H9 (cell line): ENCODE measurements at regions not wholly inside any gene's neighbourhood (a gene's known extent, or its start where the extent isn't known, plus 50 kb on each side); places are given as distances from the start of the nearest gene placed in this dataset.

Experiments used
- DNase-seq: peaks from one replicate; pipeline ENCODE4 v3.0.0-alpha.2; 2017
- H2AFZ ChIP-seq: one replicate; pipeline ENCODE4 v1.6.1; 2013; ENCODE audit warnings: mild to moderate bottlenecking, low read length, control low read depth, moderate library complexity
- H2AK5ac ChIP-seq: 2 replicates; pipeline ENCODE4 v1.6.1; 2013; ENCODE audit warnings: low read length, control low read depth, mixed read lengths; ENCODE audit not compliant: insufficient read length
- H2BK120ac ChIP-seq: one replicate; pipeline ENCODE4 v1.6.1; 2013; ENCODE audit warnings: low read depth, mild to moderate bottlenecking, low read length, control low read depth, inconsistent platforms; ENCODE audit not compliant: poor library complexity, severe bottlenecking
- H2BK12ac ChIP-seq: 2 replicates; pipeline ENCODE4 v1.6.1; 2013; ENCODE audit warnings: low read length, control low read depth, mixed read lengths, low read depth; ENCODE audit not compliant: insufficient read length
- H2BK15ac ChIP-seq: 2 replicates; pipeline ENCODE4 v1.6.1; 2013; ENCODE audit warnings: low read depth, low read length, control low read depth
- H2BK20ac ChIP-seq: one replicate; pipeline ENCODE4 v1.6.1; 2013; ENCODE audit warnings: low read depth, mild to moderate bottlenecking, low read length, control low read depth, inconsistent platforms; ENCODE audit not compliant: poor library complexity, severe bottlenecking
- H2BK5ac ChIP-seq: 2 replicates; pipeline ENCODE4 v1.6.1; 2013; ENCODE audit warnings: low read length, control low read depth, mixed read lengths; ENCODE audit not compliant: insufficient read length
- H3K14ac ChIP-seq: 2 replicates; pipeline ENCODE4 v1.6.1; 2013; ENCODE audit warnings: low read length, control low read depth; ENCODE audit not compliant: insufficient read depth
- H3K18ac ChIP-seq: 2 replicates; pipeline ENCODE4 v1.6.1; 2013; ENCODE audit warnings: low read depth, mild to moderate bottlenecking, mixed read lengths, low read length, control low read depth; ENCODE audit not compliant: insufficient read length
- H3K23ac ChIP-seq: 2 replicates; pipeline ENCODE4 v1.6.1; 2013; ENCODE audit warnings: low read length, control low read depth, mixed read lengths, low read depth; ENCODE audit not compliant: insufficient read length
- H3K23me2 ChIP-seq: 2 replicates; pipeline ENCODE4 v1.6.1; 2013; ENCODE audit warnings: low read depth, mild to moderate bottlenecking, mixed read lengths, low read length, control low read depth; ENCODE audit not compliant: insufficient read length, poor library complexity, severe bottlenecking
- H3K27ac ChIP-seq: 2 replicates; pipeline ENCODE4 v1.5.1; 2013; ENCODE audit warnings: low read length, control low read depth, mixed read lengths, low read depth; ENCODE audit not compliant: insufficient read length
- H3K27me3 ChIP-seq: 2 replicates; pipeline ENCODE4 v1.6.1; 2013; ENCODE audit warnings: low read length, control low read depth, inconsistent platforms; ENCODE audit not compliant: insufficient read depth
- H3K4ac ChIP-seq: 2 replicates; pipeline ENCODE4 v1.6.1; 2013; ENCODE audit warnings: low read depth, mild to moderate bottlenecking, control low read depth, inconsistent platforms, low read length, moderate library complexity
- H3K4me1 ChIP-seq: 2 replicates; pipeline ENCODE4 v1.6.1; 2013; ENCODE audit warnings: low read length, control low read depth, inconsistent platforms; ENCODE audit not compliant: insufficient read depth
- H3K4me2 ChIP-seq: 2 replicates; pipeline ENCODE4 v1.6.1; 2013; ENCODE audit warnings: low read length, control low read depth, mixed read lengths; ENCODE audit not compliant: insufficient read length, insufficient read depth
- H3K56ac ChIP-seq: 2 replicates; pipeline ENCODE4 v1.6.1; 2013; ENCODE audit warnings: low read depth, mild to moderate bottlenecking, mixed read lengths, low read length, control low read depth; ENCODE audit not compliant: insufficient read length
- H3K79me1 ChIP-seq: 2 replicates; pipeline ENCODE4 v1.6.1; 2013; ENCODE audit warnings: low read depth, mild to moderate bottlenecking, moderate library complexity, low read length, control low read depth, inconsistent platforms; ENCODE audit not compliant: insufficient read depth, poor library complexity, severe bottlenecking
- H3K79me2 ChIP-seq: 2 replicates; pipeline ENCODE4 v1.6.1; 2013; ENCODE audit warnings: low read length, control low read depth, inconsistent platforms; ENCODE audit not compliant: insufficient read depth
- H3K9ac ChIP-seq: 2 replicates; pipeline ENCODE4 v1.6.1; 2013; ENCODE audit warnings: low read length, control low read depth, mixed read lengths; ENCODE audit not compliant: insufficient read length; ENCODE audit errors: extremely low read depth
- H3K9me3 ChIP-seq: one replicate; pipeline ENCODE4 v1.6.1; 2013; ENCODE audit warnings: low read depth, low read length, inconsistent platforms; ENCODE audit not compliant: control insufficient read depth
- H3T11ph ChIP-seq: one replicate; pipeline ENCODE4 v1.6.1; 2013; ENCODE audit warnings: mild to moderate bottlenecking, low read length, control low read depth, inconsistent platforms
- H4K20me1 ChIP-seq: one replicate; pipeline ENCODE4 v1.6.1; 2013; ENCODE audit not compliant: control insufficient read depth, insufficient read length, insufficient read depth
- H4K5ac ChIP-seq: 2 replicates; pipeline ENCODE4 v1.6.1; 2013; ENCODE audit warnings: low read depth, mild to moderate bottlenecking, mixed read lengths, low read length, control low read depth; ENCODE audit not compliant: insufficient read length
- H4K8ac ChIP-seq: replicated peaks from 2 replicates; pipeline ENCODE4 v1.6.1; 2013; ENCODE audit warnings: low read length, control low read depth, mixed read lengths, low read depth; ENCODE audit not compliant: insufficient read length
- H4K91ac ChIP-seq: 2 replicates; pipeline ENCODE4 v1.6.1; 2013; ENCODE audit warnings: low read depth, mild to moderate bottlenecking, moderate library complexity, mixed read lengths, low read length, control low read depth; ENCODE audit not compliant: insufficient read length
- H3K27ac Mint-ChIP-seq, 3 experiments: 2 replicates in 2 of 3; 3 replicates in 1 of 3; pipeline ENCODE4 v1.8.0; 2020 to 2021; ENCODE audit warnings: mixed read lengths in 3 of 3, mild to moderate bottlenecking in 1 of 3, moderate library complexity in 1 of 3
- H3K27me3 Mint-ChIP-seq: 2 replicates; pipeline ENCODE4 v1.8.0; 2021; ENCODE audit warnings: low read depth, mild to moderate bottlenecking, moderate library complexity, mixed read lengths
- H3K36me3 Mint-ChIP-seq, 3 experiments: 2 replicates in 2 of 3; 3 replicates in 1 of 3; pipeline ENCODE4 v1.8.0; 2020 to 2021; ENCODE audit warnings: low read depth in 3 of 3, mixed read lengths in 3 of 3; ENCODE audit not compliant: insufficient read depth in 1 of 3
- H3K4me1 Mint-ChIP-seq, 2 experiments: 2 replicates each; pipeline ENCODE4 v1.8.0; 2020; ENCODE audit warnings: mixed read lengths in 2 of 2
- H3K4me3 Mint-ChIP-seq, 2 experiments: 2 replicates in 1 of 2; 3 replicates in 1 of 2; pipeline ENCODE4 v1.8.0; 2020 to 2021; ENCODE audit warnings: mild to moderate bottlenecking in 2 of 2, mixed read lengths in 2 of 2, moderate library complexity in 1 of 2
- H3K9me3 Mint-ChIP-seq, 2 experiments: 2 replicates in 1 of 2; 3 replicates in 1 of 2; pipeline ENCODE4 v1.8.0; 2020; ENCODE audit warnings: mild to moderate bottlenecking in 2 of 2, mixed read lengths in 2 of 2, moderate library complexity in 1 of 2
- WGBS: extraction: QIAGEN DNeasy Blood & Tissue Kit; methylation state at CpG from one replicate; pipeline ENCODE4 v1.1.7; 2013; ENCODE audit warnings: missing lambda C conversion rate, low lambda C conversion rate, mixed read lengths; ENCODE audit not compliant: insufficient read length; ENCODE audit errors: extremely low coverage; 5-methylcytosine and 5-hydroxymethylcytosine counted together
- TF ChIP-seq, protein P1 (sequence below): fragments of 200-600 bp; sonication (generic); conservative IDR thresholded peaks from 3 replicates; pipeline ENCODE4 v1.8.0; 2021; ENCODE audit warnings: antibody characterized with exemption, mild to moderate bottlenecking

DNA sequence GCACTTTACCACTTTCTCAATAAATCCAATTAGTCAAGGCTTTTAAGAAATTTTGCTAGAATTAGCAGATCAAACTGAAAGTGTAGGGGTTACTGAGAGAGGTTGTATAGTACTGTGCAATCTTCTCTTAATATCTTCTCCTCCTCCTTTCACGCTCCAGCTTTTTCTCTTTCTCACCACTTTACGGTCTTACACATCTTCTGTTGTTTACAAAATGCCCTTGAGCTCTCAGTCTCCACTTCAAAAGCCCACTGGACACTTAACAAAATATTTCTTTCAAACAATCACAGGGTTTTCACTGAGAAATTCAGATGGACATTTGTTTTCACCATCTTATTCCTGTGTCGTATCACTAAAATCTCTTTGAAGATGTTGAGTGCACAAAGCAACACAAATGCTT, 678.2 kb downstream of the ADGRL2 start:
- Mint-ChIP-seq H3K27ac (peak overlapping the region in 1 of 3 experiments; percentile 49; a peak in 2 of 7 replicates), H3K27me3 (no peaks in the 10 kb centered on the region), H3K4me3 (no peak overlapping the region), H3K4me1 (peaks cover 8 to 10% of the 10 kb centered on the region in 2 experiments), H3K9me3 (peaks cover 4 to 5% of the 10 kb centered on the region in 2 experiments; a peak in 3 of 5 replicates), H3K36me3 (peaks cover 0 to 11% (median 0%) of the 10 kb centered on the region in 3 experiments; a peak in 3 of 7 replicates)
- no peak overlapping the region for H4K5ac ChIP-seq
- H4K20me1 ChIP-seq: no peaks in the 10 kb centered on the region
- H2BK15ac ChIP-seq: no peak overlapping the region
- no CpG with 5 or more reads among the region's 3 CpGs for WGBS
- H3K23me2 ChIP-seq: no peaks in the 10 kb centered on the region
- no peak overlapping the region for H2BK5ac ChIP-seq
- H2BK120ac ChIP-seq: no peak overlapping the region
- no peak overlapping the region for H2BK20ac ChIP-seq
- H3K18ac ChIP-seq: no peak overlapping the region
- no peak overlapping the region for H2BK12ac ChIP-seq
- no peaks in the 10 kb centered on the region for H3K79me2 ChIP-seq
- H3T11ph ChIP-seq: no peak overlapping the region
- no peak for DNase-seq
- H4K91ac ChIP-seq: no peak overlapping the region
- H2AK5ac ChIP-seq: no peak overlapping the region
- H3K56ac ChIP-seq: no peak overlapping the region
- H3K4ac ChIP-seq: no peak overlapping the region
- peaks cover 6% of the 10 kb centered on the region for H3K9me3 ChIP-seq
- no peak overlapping the region for H4K8ac ChIP-seq
- H3K23ac ChIP-seq: no peak overlapping the region
- TF ChIP-seq, protein P1, sequence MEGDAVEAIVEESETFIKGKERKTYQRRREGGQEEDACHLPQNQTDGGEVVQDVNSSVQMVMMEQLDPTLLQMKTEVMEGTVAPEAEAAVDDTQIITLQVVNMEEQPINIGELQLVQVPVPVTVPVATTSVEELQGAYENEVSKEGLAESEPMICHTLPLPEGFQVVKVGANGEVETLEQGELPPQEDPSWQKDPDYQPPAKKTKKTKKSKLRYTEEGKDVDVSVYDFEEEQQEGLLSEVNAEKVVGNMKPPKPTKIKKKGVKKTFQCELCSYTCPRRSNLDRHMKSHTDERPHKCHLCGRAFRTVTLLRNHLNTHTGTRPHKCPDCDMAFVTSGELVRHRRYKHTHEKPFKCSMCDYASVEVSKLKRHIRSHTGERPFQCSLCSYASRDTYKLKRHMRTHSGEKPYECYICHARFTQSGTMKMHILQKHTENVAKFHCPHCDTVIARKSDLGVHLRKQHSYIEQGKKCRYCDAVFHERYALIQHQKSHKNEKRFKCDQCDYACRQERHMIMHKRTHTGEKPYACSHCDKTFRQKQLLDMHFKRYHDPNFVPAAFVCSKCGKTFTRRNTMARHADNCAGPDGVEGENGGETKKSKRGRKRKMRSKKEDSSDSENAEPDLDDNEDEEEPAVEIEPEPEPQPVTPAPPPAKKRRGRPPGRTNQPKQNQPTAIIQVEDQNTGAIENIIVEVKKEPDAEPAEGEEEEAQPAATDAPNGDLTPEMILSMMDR: no peak
- no peaks in the 10 kb centered on the region for H3K79me1 ChIP-seq
- H3K4me2 ChIP-seq: no peak overlapping the region
- no peak overlapping the region for H2AFZ ChIP-seq
- no peak overlapping the region for H3K9ac ChIP-seq
- no peak overlapping the region for H3K14ac ChIP-seq
- no peaks in the 10 kb centered on the region for H3K27me3 ChIP-seq
- H3K27ac ChIP-seq: no peak overlapping the region
- no peaks in the 10 kb centered on the region for H3K4me1 ChIP-seq
